ENCODE measurements at regions not wholly inside any gene's neighbourhood (a gene's known extent, or its start where the extent isn't known, plus 50 kb on each side); places are given as distances from the start of the nearest gene placed in this dataset.
"Not testable (repeated sequence)": the region's sequence is repeated elsewhere in the genome, so short reads cannot be mapped to it uniquely, and the experiment has no call there.

DNA sequence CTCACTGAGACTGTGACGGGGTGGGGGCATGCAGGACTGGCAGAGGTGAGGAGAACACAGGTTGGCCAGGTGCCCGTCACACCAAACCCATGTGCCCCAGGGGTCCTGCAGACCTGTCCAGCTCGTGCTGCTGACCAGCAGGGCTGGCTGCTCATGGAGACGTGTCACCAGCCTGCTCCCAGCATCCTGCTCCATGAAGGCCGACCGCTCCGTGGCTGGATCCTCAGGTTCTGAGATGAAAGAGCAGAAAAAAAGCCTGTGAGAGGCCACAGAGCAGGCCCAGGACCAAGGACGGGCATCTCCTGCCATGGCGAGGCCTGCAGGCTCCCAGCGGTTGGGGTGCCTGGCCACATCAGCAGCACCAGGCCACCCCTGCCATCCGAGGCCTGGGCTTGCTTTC lies 71.7 kb upstream of the DRD5 start:
- Histone ChIP-seq H3K9me3 (no peaks in the 10 kb centered on the region), H3K4me1 (no peaks in the 10 kb centered on the region)
- TF ChIP-seq CTCF (IDR thresholded peaks at IDR 0.05), result no peak
- TF ChIP-seq POLR2A (IDR thresholded peaks at IDR 0.05), result no peak

DNA sequence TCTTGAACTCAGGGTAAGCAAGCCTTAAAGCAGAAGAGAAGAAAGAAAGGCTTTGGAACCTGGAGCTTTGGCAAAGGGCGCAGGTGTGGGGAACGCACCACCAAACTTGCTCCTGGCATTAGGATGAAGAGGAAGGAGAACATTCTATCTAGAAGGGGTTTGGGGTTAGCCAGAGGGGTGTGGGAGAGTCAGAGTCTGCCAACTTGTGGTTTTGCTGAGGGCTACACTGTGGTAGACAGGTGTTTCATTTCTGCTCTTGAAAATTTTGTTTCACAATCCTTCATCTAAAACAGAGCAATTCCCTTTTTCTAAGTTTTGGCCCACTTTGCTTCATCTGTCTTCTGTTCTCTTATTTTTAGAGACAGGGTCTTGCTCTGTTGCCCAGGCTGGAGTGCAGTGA lies 66.2 kb upstream of the DRD5 start:
- H3K4me3 ChIP-seq, H3K36me3 ChIP-seq, H3K9me3 ChIP-seq, H3K27me3 ChIP-seq, H3K4me1 ChIP-seq, H3K27ac ChIP-seq, DNase-seq: not testable (repeated sequence)

More for the DNA sequence above, 71.7 kb upstream of the DRD5 start:
- DNase-seq, result no peak
- no peaks in the 10 kb centered on the region for H3K27me3 ChIP-seq
- H3K27ac ChIP-seq, result no peak overlapping the region
- H3K36me3 ChIP-seq, result no peaks in the 10 kb centered on the region
- no peak overlapping the region for H3K4me3 ChIP-seq

DNA sequence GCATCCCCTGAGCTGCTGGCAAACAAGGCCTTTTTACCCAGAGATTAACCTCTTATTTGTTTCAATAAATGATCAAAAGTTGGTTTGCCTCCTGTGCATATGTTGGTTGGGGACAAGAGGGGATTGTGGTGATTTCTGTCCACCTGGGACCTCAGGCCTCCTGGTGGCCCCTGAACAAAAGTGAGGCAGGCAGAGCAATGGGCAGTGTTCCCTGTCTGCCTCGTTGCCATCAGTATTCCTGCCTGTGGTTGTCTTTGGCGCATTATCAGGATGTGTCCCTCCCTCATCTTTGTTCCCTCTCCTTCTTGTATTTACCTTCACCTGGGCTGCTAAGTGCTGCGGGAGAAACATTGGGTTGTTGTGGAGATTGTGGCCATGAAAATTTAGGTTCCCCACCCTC lies 65.3 kb upstream of the DRD5 start:
- Histone ChIP-seq H3K36me3 (no peaks in the 10 kb centered on the region), H3K27ac (no peak overlapping the region), H3K9me3 (no peaks in the 10 kb centered on the region)

GRCh38 chr4:9718246-9718939 lies 63.0 kb upstream of the DRD5 start:
- H3K27me3 ChIP-seq, DNase-seq, H3K36me3 ChIP-seq, H3K9me3 ChIP-seq, H3K4me1 ChIP-seq, H3K27ac ChIP-seq, H3K4me3 ChIP-seq: not testable (repeated sequence)

More for the DNA sequence above, 65.3 kb upstream of the DRD5 start:
- Histone ChIP-seq H3K27me3 (no peaks in the 10 kb centered on the region), H3K4me1 (no peaks in the 10 kb centered on the region), H3K4me3 (no peak overlapping the region)
- no peak for TF ChIP-seq POLR2A (IDR thresholded peaks at IDR 0.05)
- TF ChIP-seq CTCF (IDR thresholded peaks at IDR 0.05), result no peak
- no peak for DNase-seq

DNA sequence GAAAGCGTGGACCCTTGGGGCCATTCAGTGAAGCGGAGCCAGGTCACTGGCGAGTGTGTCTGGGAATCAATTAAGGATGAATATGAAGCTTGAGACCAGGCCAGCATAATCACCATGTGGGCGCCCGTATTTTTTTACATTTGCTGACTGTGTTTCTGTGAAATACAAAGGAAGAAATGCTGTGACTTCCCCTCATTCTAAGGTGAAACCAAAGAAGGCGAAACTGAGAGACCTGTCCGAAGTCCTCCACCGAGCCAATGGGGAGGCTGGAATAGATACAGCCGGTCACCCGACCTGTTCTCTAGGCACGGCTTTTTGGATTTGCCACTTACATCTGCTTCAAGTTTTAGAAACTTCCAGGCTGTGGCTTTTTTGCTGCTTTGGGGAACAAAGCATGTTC lies 59.3 kb upstream of the DRD5 start:
- not testable (repeated sequence) for H3K9me3 ChIP-seq, DNase-seq, H3K4me3 ChIP-seq, H3K4me1 ChIP-seq, H3K27me3 ChIP-seq, H3K36me3 ChIP-seq, H3K27ac ChIP-seq

Small RNAs in the stretch of these regions (small RNA-seq; reads per million reads assigned to genes)
- gene MIR548I2 (0 reads per million in 2 donors), gene RF00017 (0 reads per million in 2 donors), gene SNRPCP13 (0 reads per million in 2 donors)
